ENCODE measurements at regions not wholly inside any gene's neighbourhood (a gene's known extent, or its start where the extent isn't known, plus 50 kb on each side); places are given as distances from the start of the nearest gene placed in this dataset.

- Histone ChIP-seq H3K4me1 (replicated peaks in 1 of 2) (no peaks in the 10 kb centered on the region), H3K36me3 (replicated peaks in 1 of 2) (no peaks in the 10 kb centered on the region), H3K27me3 (no peaks in the 10 kb centered on the region), H3K9me3 (replicated peaks in 1 of 3) (no peaks in the 10 kb centered on the region), H3K27ac (no peak overlapping the region), H3K4me3 (no peak overlapping the region)
- 87 to 93% (median 92%) methylated on average over 3 of the region's 3 CpGs for WGBS, 4 donors
- no peak for DNase-seq
- intact Hi-C loops (cut with DNase I), result no loop called here
- TF ChIP-seq CTCF (IDR thresholded peaks at IDR 0.05) (no peak), POLR2A (IDR thresholded peaks at IDR 0.05) (no peak)
Observed at GRCh38 chr15:96068897-96069296, 261.6 kb upstream of the NR2F2 start.

- Histone ChIP-seq H3K9me3 (replicated peaks in 1 of 3) (no peaks in the 10 kb centered on the region), H3K36me3 (replicated peaks in 1 of 2) (no peaks in the 10 kb centered on the region), H3K27ac (no peak overlapping the region), H3K27me3 (no peaks in the 10 kb centered on the region), H3K4me3 (no peak overlapping the region), H3K4me1 (replicated peaks in 1 of 2) (no peaks in the 10 kb centered on the region)
- WGBS, 4 donors, result 77 to 82% (median 81%) methylated on average over 8 of the region's 8 CpGs
- intact Hi-C loops (cut with DNase I), result no loop called here
- DNase-seq, result no peak
- TF ChIP-seq CTCF (IDR thresholded peaks at IDR 0.05) (no peak), POLR2A (IDR thresholded peaks at IDR 0.05) (no peak)
Observed at GRCh38 chr15:96070636-96071035, 259.9 kb upstream of the NR2F2 start.

GRCh38 chr15:96072821-96073220, 257.7 kb upstream of the NR2F2 start:
- H3K9me3 ChIP-seq (replicated peaks in 1 of 3), result no peaks in the 10 kb centered on the region
- H3K4me3 ChIP-seq, result no peak overlapping the region
- H3K4me1 ChIP-seq (replicated peaks in 1 of 2), result no peaks in the 10 kb centered on the region
- H3K36me3 ChIP-seq (replicated peaks in 1 of 2), result no peaks in the 10 kb centered on the region
- DNase-seq, result no peak
- no peak overlapping the region for H3K27ac ChIP-seq
- intact Hi-C loops (cut with DNase I), result no loop called here
- TF ChIP-seq CTCF (IDR thresholded peaks at IDR 0.05), result no peak
- no peak for TF ChIP-seq POLR2A (IDR thresholded peaks at IDR 0.05)
- no peaks in the 10 kb centered on the region for H3K27me3 ChIP-seq
- WGBS, 4 donors, result 76 to 85% (median 82%) methylated on average over 2 of the region's 2 CpGs

- Histone ChIP-seq H3K4me1 (replicated peaks in 1 of 2) (no peaks in the 10 kb centered on the region), H3K4me3 (no peak overlapping the region), H3K9me3 (replicated peaks in 1 of 3) (no peaks in the 10 kb centered on the region), H3K36me3 (replicated peaks in 1 of 2) (no peaks in the 10 kb centered on the region), H3K27me3 (no peaks in the 10 kb centered on the region), H3K27ac (no peak overlapping the region)
- TF ChIP-seq POLR2A (IDR thresholded peaks at IDR 0.05) (no peak), CTCF (IDR thresholded peaks at IDR 0.05) (no peak)
- no peak for DNase-seq
- intact Hi-C loops (cut with DNase I), result no loop called here
- 87 to 94% (median 91%) methylated on average over 4 of the region's 4 CpGs for WGBS, 4 donors
Observed at GRCh38 chr15:96073908-96074307, 256.6 kb upstream of the NR2F2 start.
